VCaP (cell line): ENCODE measurements at regions not wholly inside any gene's neighbourhood (a gene's known extent, or its start where the extent isn't known, plus 50 kb on each side); places are given as distances from the start of the nearest gene placed in this dataset.
"Not testable (repeated sequence)": the region's sequence is repeated elsewhere in the genome, so short reads cannot be mapped to it uniquely, and the experiment has no call there.

Experiments
- H3K27ac ChIP-seq: fragments of 450-650 bp; 2 replicates; pipeline ENCODE4 v1.5.1; 2017
- CTCF ChIP-seq: fragments of 450-650 bp; conservative IDR thresholded peaks from 2 replicates; pipeline ENCODE4 v1.5.1; 2017; ENCODE audit warnings: mild to moderate bottlenecking, moderate library complexity

- no peak overlapping the region for H3K27ac ChIP-seq
- no peak for TF ChIP-seq CTCF
Measured at GRCh38 chr2:173711816-173712215, 253.4 kb downstream of the SP3 start.

- no peak overlapping the region for H3K27ac ChIP-seq
- no peak for TF ChIP-seq CTCF
Measured at GRCh38 chr2:173713904-173714555, 251.1 kb downstream of the SP3 start.

- H3K27ac ChIP-seq: no peak overlapping the region
- no peak for TF ChIP-seq CTCF
Measured at GRCh38 chr2:173715441-173715840, 249.7 kb downstream of the SP3 start.

- TF ChIP-seq CTCF: no peak
Measured at GRCh38 chr2:173716458-173717052, 248.6 kb downstream of the SP3 start.

GRCh38 chr2:173719471-173719870, 245.7 kb downstream of the SP3 start:
- H3K27ac ChIP-seq: no peak overlapping the region
- TF ChIP-seq CTCF: no peak

More at GRCh38 chr2:173716458-173717052, 248.6 kb downstream of the SP3 start:
- no peak overlapping the region for H3K27ac ChIP-seq

- H3K27ac ChIP-seq: no peak overlapping the region
- TF ChIP-seq CTCF: no peak
Measured at GRCh38 chr2:173720306-173720705, 244.9 kb downstream of the SP3 start.

- TF ChIP-seq CTCF: no peak
- no peak overlapping the region for H3K27ac ChIP-seq
Measured at GRCh38 chr2:173734797-173735196, 230.4 kb downstream of the SP3 start.

- not testable (repeated sequence) for H3K27ac ChIP-seq
Measured at GRCh38 chr2:173737954-173738575, 227.1 kb downstream of the SP3 start.
